HepG2 (cell line): ENCODE measurements at regions not wholly inside any gene's neighbourhood (a gene's known extent, or its start where the extent isn't known, plus 50 kb on each side); places are given as distances from the start of the nearest gene placed in this dataset.
"Not testable (repeated sequence)": the region's sequence is repeated elsewhere in the genome, so short reads cannot be mapped to it uniquely, and the experiment has no call there.

Experiments
- CHD4 ChIP-seq: fragments of 200-600 bp; sonication (generic); IDR thresholded peaks from 2 replicates; pipeline ENCODE4 v1.7.0; 2017; ENCODE audit warnings: mild to moderate bottlenecking, low read length, borderline replicate concordance
- CSRNP1 ChIP-seq: sonication (generic); formaldehyde crosslinking; IDR thresholded peaks from 2 replicates; pipeline ENCODE4 v1.8.1; 2023; ENCODE audit warnings: mild to moderate bottlenecking, missing genetic modification reagents
- E2F5 ChIP-seq: sonication (generic); formaldehyde crosslinking; conservative IDR thresholded peaks from 2 replicates; pipeline ENCODE4 v1.4.0; 2020; ENCODE audit warnings: missing genetic modification reagents
- FIP1L1 ChIP-seq: fragments of 200-400 bp; formaldehyde crosslinking; IDR thresholded peaks from 2 replicates; pipeline ENCODE4 v1.6.1; 2018; ENCODE audit warnings: low read depth, mild to moderate bottlenecking, low read length, moderate library complexity, borderline replicate concordance; ENCODE audit not compliant: insufficient read depth
- JUND ChIP-seq: sonication (generic); formaldehyde crosslinking; IDR thresholded peaks from 2 replicates; pipeline ENCODE4 v1.8.0; 2022; ENCODE audit warnings: mild to moderate bottlenecking, missing genetic modification reagents
- POLR2A ChIP-seq, 2 experiments: IDR thresholded peaks; 2 replicates each; pipeline ENCODE4 v1.6.1; 2011; ENCODE audit warnings: low read depth in 2 of 2, low read length in 2 of 2, mild to moderate bottlenecking in 1 of 2, moderate library complexity in 1 of 2; ENCODE audit not compliant: insufficient read depth in 1 of 2
- RAD21 ChIP-seq: fragments of 450-650 bp; formaldehyde crosslinking; IDR thresholded peaks from 2 replicates; pipeline ENCODE4 v1.5.0; 2020; ENCODE audit warnings: mild to moderate bottlenecking
- RFX1 ChIP-seq: fragments of 450-650 bp; IDR thresholded peaks from 2 replicates; pipeline ENCODE4 v1.6.1; 2017
- RNF219 ChIP-seq: sonication (generic); formaldehyde crosslinking; IDR thresholded peaks from 2 replicates; pipeline ENCODE4 v1.5.0; 2020; ENCODE audit warnings: mild to moderate bottlenecking, missing genetic modification reagents
- RXRA ChIP-seq: sonication (generic); formaldehyde crosslinking; IDR thresholded peaks from 2 replicates; pipeline ENCODE4 v1.5.1; 2020; ENCODE audit warnings: missing genetic modification reagents
- ZBTB7A ChIP-seq: sonication (generic); formaldehyde crosslinking; IDR thresholded peaks from 2 replicates; pipeline ENCODE4 v1.8.0; 2022; ENCODE audit warnings: mild to moderate bottlenecking, missing genetic modification reagents
- TF ChIP-seq, protein P1 (sequence below): sonication (generic); formaldehyde crosslinking; IDR thresholded peaks from 2 replicates; pipeline ENCODE4 v1.9.0; 2021; ENCODE audit warnings: missing genetic modification reagents, borderline replicate concordance
- TF ChIP-seq, protein P2 (sequence below): sonication (generic); formaldehyde crosslinking; IDR thresholded peaks from 2 replicates; pipeline ENCODE4 v1.4.0; 2020; ENCODE audit warnings: low read depth, mild to moderate bottlenecking, missing genetic modification reagents

GRCh38 chr5:110893854-110894483, 155.2 kb downstream of the SLC25A46 start:
- TF ChIP-seq RAD21 (CRISPR knock-in tag); E2F5; RXRA; FIP1L1; RNF219; CHD4; ZBTB7A (CRISPR knock-in tag); RFX1; POLR2A (IDR thresholded peaks at IDR 0.05; ENCODE audit: insufficient read depth in 1 of 2, low read depth in 2 of 2, low read length in 2 of 2); JUND (CRISPR knock-in tag); CSRNP1 (CRISPR knock-in tag): not testable (repeated sequence)
- TF ChIP-seq, protein P1, sequence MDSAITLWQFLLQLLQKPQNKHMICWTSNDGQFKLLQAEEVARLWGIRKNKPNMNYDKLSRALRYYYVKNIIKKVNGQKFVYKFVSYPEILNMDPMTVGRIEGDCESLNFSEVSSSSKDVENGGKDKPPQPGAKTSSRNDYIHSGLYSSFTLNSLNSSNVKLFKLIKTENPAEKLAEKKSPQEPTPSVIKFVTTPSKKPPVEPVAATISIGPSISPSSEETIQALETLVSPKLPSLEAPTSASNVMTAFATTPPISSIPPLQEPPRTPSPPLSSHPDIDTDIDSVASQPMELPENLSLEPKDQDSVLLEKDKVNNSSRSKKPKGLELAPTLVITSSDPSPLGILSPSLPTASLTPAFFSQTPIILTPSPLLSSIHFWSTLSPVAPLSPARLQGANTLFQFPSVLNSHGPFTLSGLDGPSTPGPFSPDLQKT: not testable (repeated sequence)
- TF ChIP-seq, protein P2, sequence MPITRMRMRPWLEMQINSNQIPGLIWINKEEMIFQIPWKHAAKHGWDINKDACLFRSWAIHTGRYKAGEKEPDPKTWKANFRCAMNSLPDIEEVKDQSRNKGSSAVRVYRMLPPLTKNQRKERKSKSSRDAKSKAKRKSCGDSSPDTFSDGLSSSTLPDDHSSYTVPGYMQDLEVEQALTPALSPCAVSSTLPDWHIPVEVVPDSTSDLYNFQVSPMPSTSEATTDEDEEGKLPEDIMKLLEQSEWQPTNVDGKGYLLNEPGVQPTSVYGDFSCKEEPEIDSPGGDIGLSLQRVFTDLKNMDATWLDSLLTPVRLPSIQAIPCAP: not testable (repeated sequence)
